CD14-positive monocyte (primary cell): ENCODE measurements at regions not wholly inside any gene's neighbourhood (a gene's known extent, or its start where the extent isn't known, plus 50 kb on each side); places are given as distances from the start of the nearest gene placed in this dataset.

ENCODE experiments used
- DNase-seq, 3 donors: peaks; one replicate each; pipeline ENCODE4 v3.0.0-alpha.2; 2011 to 2022
- H2AFZ ChIP-seq: 2 replicates; pipeline ENCODE4 v1.6.0; 2012; ENCODE audit warnings: mild to moderate bottlenecking, low read depth, low read length, inconsistent platforms; ENCODE audit not compliant: insufficient read depth, poor library complexity, severe bottlenecking
- H3K27ac ChIP-seq, 2 donors: 1 replicate in 1 of 2; 2 replicates in 1 of 2; pipeline ENCODE4 v1.5.1; 2012 to 2013; ENCODE audit warnings: low read length in 2 of 2, control low read depth in 1 of 2, inconsistent platforms in 1 of 2, low read depth in 1 of 2, mild to moderate bottlenecking in 1 of 2
- H3K27me3 ChIP-seq, 2 donors: one replicate each; pipeline versions ENCODE4 v1.6.0 to v1.6.1; 2011 to 2013; ENCODE audit warnings: low read length in 2 of 2; ENCODE audit not compliant: control insufficient read depth in 2 of 2, insufficient read depth in 2 of 2
- H3K36me3 ChIP-seq, 2 donors: replicated peaks in 1 of 2; 1 replicate in 1 of 2; 2 replicates in 1 of 2; pipeline versions ENCODE4 v1.5.1 to v1.6.1; 2012 to 2013; ENCODE audit warnings: low read length in 2 of 2, control low read depth in 1 of 2, inconsistent platforms in 1 of 2, mild to moderate bottlenecking in 1 of 2; ENCODE audit not compliant: insufficient read depth in 2 of 2, control insufficient read depth in 1 of 2
- H3K4me1 ChIP-seq, 2 donors: 1 replicate in 1 of 2; 2 replicates in 1 of 2; pipeline versions ENCODE4 v1.5.1 to v1.6.1; 2012 to 2013; ENCODE audit warnings: low read length in 2 of 2, control low read depth in 1 of 2, inconsistent platforms in 1 of 2, mild to moderate bottlenecking in 1 of 2, moderate library complexity in 1 of 2; ENCODE audit not compliant: insufficient read depth in 2 of 2, control insufficient read depth in 1 of 2
- H3K4me2 ChIP-seq: replicated peaks from 2 replicates; pipeline ENCODE3; 2012; ENCODE audit warnings: low read length, moderate library complexity, mild to moderate bottlenecking; ENCODE audit not compliant: poor library complexity, severe bottlenecking; ENCODE audit errors: extremely low read depth
- H3K4me3 ChIP-seq, 3 experiments: fragments of 200-600 bp in 1 of 3; sonication (generic) in 1 of 3; replicated peaks in 1 of 3; 1 replicate in 2 of 3; 2 replicates in 1 of 3; pipeline ENCODE4 v1.5.1; 2011 to 2013; ENCODE audit warnings: low read length in 3 of 3, mild to moderate bottlenecking in 3 of 3, control low read depth in 2 of 3, low read depth in 2 of 3, inconsistent platforms in 1 of 3, moderate library complexity in 1 of 3
- H3K79me2 ChIP-seq: 2 replicates; pipeline ENCODE4 v1.6.0; 2012; ENCODE audit warnings: mild to moderate bottlenecking, control low read depth, inconsistent platforms, low read length, moderate library complexity; ENCODE audit not compliant: insufficient read depth
- H3K9ac ChIP-seq: 2 replicates; pipeline ENCODE4 v1.6.0; 2017; ENCODE audit warnings: low read length, mild to moderate bottlenecking; ENCODE audit not compliant: insufficient read depth, poor library complexity, severe bottlenecking
- H3K9me3 ChIP-seq, 2 donors: replicated peaks in 1 of 2; 1 replicate in 1 of 2; 2 replicates in 1 of 2; pipeline versions ENCODE4 v1.5.1 to v1.6.1; 2012 to 2013; ENCODE audit warnings: low read length in 2 of 2, control low read depth in 1 of 2; ENCODE audit not compliant: control insufficient read depth in 1 of 2, insufficient read depth in 1 of 2
- H4K20me1 ChIP-seq: 2 replicates; pipeline ENCODE4 v1.6.0; 2012; ENCODE audit warnings: mild to moderate bottlenecking, low read length, control low read depth, moderate library complexity; ENCODE audit not compliant: insufficient read depth
- H3K27ac Mint-ChIP-seq, 7 donors: one replicate each; pipeline ENCODE4 v1.8.0; 2020; ENCODE audit warnings: mild to moderate bottlenecking in 7 of 7, mixed read lengths in 7 of 7, moderate library complexity in 6 of 7, inconsistent platforms in 2 of 7
- H3K27me3 Mint-ChIP-seq, 3 donors: one replicate each; pipeline ENCODE4 v1.8.0; 2021 to 2022; ENCODE audit warnings: low read depth in 3 of 3, mild to moderate bottlenecking in 3 of 3, mixed read lengths in 3 of 3, moderate library complexity in 3 of 3, inconsistent platforms in 1 of 3
- H3K36me3 Mint-ChIP-seq, 2 donors: one replicate each; pipeline ENCODE4 v1.8.0; 2020; ENCODE audit warnings: mixed read lengths in 2 of 2, inconsistent platforms in 1 of 2, mild to moderate bottlenecking in 1 of 2
- H3K4me1 Mint-ChIP-seq: one replicate; pipeline ENCODE4 v1.8.0; 2020; ENCODE audit warnings: mild to moderate bottlenecking, mixed read lengths
- H3K4me3 Mint-ChIP-seq, 2 donors: one replicate each; pipeline ENCODE4 v1.8.0; 2020; ENCODE audit warnings: mild to moderate bottlenecking in 2 of 2, mixed read lengths in 2 of 2, moderate library complexity in 1 of 2
- H3K9me3 Mint-ChIP-seq, 7 donors: one replicate each; pipeline ENCODE4 v1.8.0; 2020 to 2022; ENCODE audit warnings: mixed read lengths in 7 of 7, mild to moderate bottlenecking in 6 of 7, moderate library complexity in 6 of 7, inconsistent platforms in 2 of 7
- WGBS: methylation state at CpG from one replicate; pipeline ENCODE4 v1.1.5; 2013; ENCODE audit warnings: missing lambda C conversion rate; ENCODE audit not compliant: insufficient coverage; 5-methylcytosine and 5-hydroxymethylcytosine counted together
- intact Hi-C, 2 donors: fragments of 100-400 bp; cut with micrococcal nuclease; formaldehyde crosslinking; loops; one replicate each; pipeline versions ENCODE4 v1.15.0 to v1.15.1; 2023
- TF ChIP-seq, protein P1 (sequence below): fragments of 200-600 bp; IDR thresholded peaks from one replicate; pipeline ENCODE4 v1.8.0; 2022; ENCODE audit warnings: antibody characterized with exemption, mild to moderate bottlenecking

DNA sequence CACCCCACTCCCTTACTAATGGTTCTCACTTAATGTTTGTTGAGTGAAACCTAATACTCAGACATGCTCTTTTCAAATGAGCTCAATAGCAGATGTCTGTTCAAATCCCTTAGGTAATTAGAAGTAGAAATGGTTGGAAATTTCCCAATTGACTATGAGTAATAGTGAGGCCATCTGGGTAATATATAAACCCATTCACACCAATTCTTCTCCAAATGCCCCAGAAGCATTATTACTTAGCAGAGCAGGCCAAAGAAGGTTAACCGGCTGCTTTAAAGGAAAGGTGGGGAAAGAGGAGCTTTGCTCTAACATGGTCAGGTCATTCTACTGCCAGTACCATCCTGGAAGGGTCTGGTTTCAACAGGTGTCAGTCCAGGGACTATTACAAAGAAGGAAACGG is 119.5 kb upstream of the MTAP start:
- no peak overlapping the region for H2AFZ ChIP-seq
- no peaks in the 10 kb centered on the region for H3K4me1 Mint-ChIP-seq
- no peaks in the 10 kb centered on the region for H3K36me3 ChIP-seq
- H3K27ac Mint-ChIP-seq = no peak overlapping the region
- no peak for DNase-seq
- no peak overlapping the region for H3K27ac ChIP-seq
- TF ChIP-seq, protein P1, sequence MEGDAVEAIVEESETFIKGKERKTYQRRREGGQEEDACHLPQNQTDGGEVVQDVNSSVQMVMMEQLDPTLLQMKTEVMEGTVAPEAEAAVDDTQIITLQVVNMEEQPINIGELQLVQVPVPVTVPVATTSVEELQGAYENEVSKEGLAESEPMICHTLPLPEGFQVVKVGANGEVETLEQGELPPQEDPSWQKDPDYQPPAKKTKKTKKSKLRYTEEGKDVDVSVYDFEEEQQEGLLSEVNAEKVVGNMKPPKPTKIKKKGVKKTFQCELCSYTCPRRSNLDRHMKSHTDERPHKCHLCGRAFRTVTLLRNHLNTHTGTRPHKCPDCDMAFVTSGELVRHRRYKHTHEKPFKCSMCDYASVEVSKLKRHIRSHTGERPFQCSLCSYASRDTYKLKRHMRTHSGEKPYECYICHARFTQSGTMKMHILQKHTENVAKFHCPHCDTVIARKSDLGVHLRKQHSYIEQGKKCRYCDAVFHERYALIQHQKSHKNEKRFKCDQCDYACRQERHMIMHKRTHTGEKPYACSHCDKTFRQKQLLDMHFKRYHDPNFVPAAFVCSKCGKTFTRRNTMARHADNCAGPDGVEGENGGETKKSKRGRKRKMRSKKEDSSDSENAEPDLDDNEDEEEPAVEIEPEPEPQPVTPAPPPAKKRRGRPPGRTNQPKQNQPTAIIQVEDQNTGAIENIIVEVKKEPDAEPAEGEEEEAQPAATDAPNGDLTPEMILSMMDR = no peak
- H3K9ac ChIP-seq = no peak overlapping the region
- no peaks in the 10 kb centered on the region for H3K79me2 ChIP-seq
- no CpG with 5 or more reads among the region's 2 CpGs for WGBS
- H3K4me3 Mint-ChIP-seq = no peak overlapping the region
- peaks cover 0 to 4% (median 2%) of the 10 kb centered on the region in 3 donors for H3K27me3 Mint-ChIP-seq
- intact Hi-C loops = no loop called here
- no peaks in the 10 kb centered on the region for H4K20me1 ChIP-seq
- H3K27me3 ChIP-seq = peaks cover under 1 to 7% of the 10 kb centered on the region in 2 donors
- no peaks in the 10 kb centered on the region for H3K9me3 ChIP-seq
- no peaks in the 10 kb centered on the region for H3K9me3 Mint-ChIP-seq
- H3K4me2 ChIP-seq = no peak overlapping the region
- no peak overlapping the region for H3K4me3 ChIP-seq
- H3K4me1 ChIP-seq = no peaks in the 10 kb centered on the region
- no peaks in the 10 kb centered on the region for H3K36me3 Mint-ChIP-seq

DNA sequence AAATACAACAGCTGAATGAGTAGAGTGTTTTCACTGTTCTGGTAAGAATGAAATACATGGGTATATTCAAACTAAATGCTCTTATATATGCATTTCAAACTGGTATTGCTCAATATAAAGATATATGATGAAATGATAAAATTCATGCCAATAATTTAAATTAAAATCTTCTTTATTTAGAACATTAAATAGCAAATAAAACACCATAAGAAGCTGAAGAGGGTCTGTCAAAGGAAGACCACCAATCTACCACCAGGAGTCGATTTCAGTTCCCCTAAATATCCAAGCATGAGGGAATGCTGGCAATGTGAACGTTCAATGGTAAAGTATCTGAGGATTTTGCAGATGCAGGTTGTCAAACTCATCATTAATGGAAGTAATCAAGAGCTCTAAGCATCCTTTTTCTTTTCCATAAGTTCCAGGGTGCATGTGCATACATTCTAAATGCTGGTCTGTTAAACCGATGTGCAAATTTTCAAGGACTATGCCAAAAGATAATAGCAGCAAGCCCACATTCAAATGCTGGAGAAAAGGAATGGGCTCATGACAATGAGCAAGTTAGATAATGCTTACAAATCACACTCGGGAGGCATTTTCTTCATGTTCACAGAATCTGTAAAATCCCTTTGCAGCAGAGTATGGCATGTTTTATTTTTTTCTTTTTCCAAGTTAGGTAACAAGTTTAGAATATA is 118.8 kb upstream of the MTAP start:
- Histone ChIP-seq H3K4me1 (no peaks in the 10 kb centered on the region), H3K36me3 (no peaks in the 10 kb centered on the region), H3K4me3 (no peak overlapping the region), H3K9ac (no peak overlapping the region), H2AFZ (no peak overlapping the region), H4K20me1 (no peaks in the 10 kb centered on the region), H3K27ac (no peak overlapping the region), H3K27me3 (peaks cover 0 to 7% of the 10 kb centered on the region in 2 donors), H3K79me2 (no peaks in the 10 kb centered on the region), H3K4me2 (no peak overlapping the region), H3K9me3 (no peaks in the 10 kb centered on the region)
- no peak for DNase-seq
- H3K4me3 Mint-ChIP-seq = no peak overlapping the region
- intact Hi-C loops = no loop called here
- TF ChIP-seq, protein P1 = no peak
- H3K4me1 Mint-ChIP-seq = no peaks in the 10 kb centered on the region
- H3K27ac Mint-ChIP-seq = no peak overlapping the region
- H3K36me3 Mint-ChIP-seq = no peaks in the 10 kb centered on the region
- WGBS = no CpG with 5 or more reads among the region's 4 CpGs
- peaks cover 0 to 3% (median 2%) of the 10 kb centered on the region in 3 donors for H3K27me3 Mint-ChIP-seq
- H3K9me3 Mint-ChIP-seq = no peaks in the 10 kb centered on the region
